Lower leg skin (tissue), 3 donors: ENCODE measurements at regions not wholly inside any gene's neighbourhood (a gene's known extent, or its start where the extent isn't known, plus 50 kb on each side); places are given as distances from the start of the nearest gene placed in this dataset.

Experiments
- POLR2A ChIP-seq, 2 donors: fragments of 450-650 bp; IDR thresholded peaks; one replicate each; pipeline ENCODE4 v1.6.1; 2016 to 2017; ENCODE audit warnings: antibody characterized with exemption in 2 of 2, mild to moderate bottlenecking in 1 of 2, moderate library complexity in 1 of 2
- TF ChIP-seq, protein P1 (sequence below), 3 donors: fragments of 450-650 bp; IDR thresholded peaks; one replicate each; pipeline ENCODE4 v1.5.1; 2016; ENCODE audit warnings: antibody characterized with exemption in 3 of 3, mild to moderate bottlenecking in 3 of 3, moderate library complexity in 2 of 3

DNA sequence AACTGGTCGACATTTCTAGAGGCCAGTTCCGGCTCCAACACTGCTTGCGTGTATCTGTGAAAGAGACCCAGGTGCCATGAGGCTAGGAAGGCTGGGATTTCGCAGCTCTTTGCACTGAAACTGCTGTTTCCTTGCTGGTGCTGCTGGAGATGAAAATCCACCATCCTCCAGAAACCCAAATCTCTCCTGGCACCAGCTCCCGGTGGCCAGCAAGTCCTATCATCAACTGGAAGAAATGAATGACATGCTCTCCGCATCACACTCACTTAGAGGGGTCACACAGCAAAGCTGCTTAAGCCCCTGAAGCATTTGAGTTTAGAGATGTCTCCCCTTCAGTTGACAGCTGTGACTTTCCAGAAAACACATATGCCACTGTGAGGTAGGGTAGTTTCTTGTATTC, 471.8 kb upstream of the PROK2 start:
- no peak for TF ChIP-seq POLR2A (IDR thresholded peaks at IDR 0.05)
- TF ChIP-seq, protein P1, sequence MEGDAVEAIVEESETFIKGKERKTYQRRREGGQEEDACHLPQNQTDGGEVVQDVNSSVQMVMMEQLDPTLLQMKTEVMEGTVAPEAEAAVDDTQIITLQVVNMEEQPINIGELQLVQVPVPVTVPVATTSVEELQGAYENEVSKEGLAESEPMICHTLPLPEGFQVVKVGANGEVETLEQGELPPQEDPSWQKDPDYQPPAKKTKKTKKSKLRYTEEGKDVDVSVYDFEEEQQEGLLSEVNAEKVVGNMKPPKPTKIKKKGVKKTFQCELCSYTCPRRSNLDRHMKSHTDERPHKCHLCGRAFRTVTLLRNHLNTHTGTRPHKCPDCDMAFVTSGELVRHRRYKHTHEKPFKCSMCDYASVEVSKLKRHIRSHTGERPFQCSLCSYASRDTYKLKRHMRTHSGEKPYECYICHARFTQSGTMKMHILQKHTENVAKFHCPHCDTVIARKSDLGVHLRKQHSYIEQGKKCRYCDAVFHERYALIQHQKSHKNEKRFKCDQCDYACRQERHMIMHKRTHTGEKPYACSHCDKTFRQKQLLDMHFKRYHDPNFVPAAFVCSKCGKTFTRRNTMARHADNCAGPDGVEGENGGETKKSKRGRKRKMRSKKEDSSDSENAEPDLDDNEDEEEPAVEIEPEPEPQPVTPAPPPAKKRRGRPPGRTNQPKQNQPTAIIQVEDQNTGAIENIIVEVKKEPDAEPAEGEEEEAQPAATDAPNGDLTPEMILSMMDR (IDR thresholded peaks at IDR 0.05) = no peak
